Smooth muscle cell (in vitro differentiated cells): ENCODE measurements at regions not wholly inside any gene's neighbourhood (a gene's known extent, or its start where the extent isn't known, plus 50 kb on each side); places are given as distances from the start of the nearest gene placed in this dataset.
A peak's percentile ranks its signal among the peaks of the same experiment; 100 is the strongest.
"Not testable (repeated sequence)": the region's sequence is repeated elsewhere in the genome, so short reads cannot be mapped to it uniquely, and the experiment has no call there.

Source experiments
- DNase-seq: peaks from one replicate; lab custom pipeline; 2025; ENCODE audit not compliant: unreplicated experiment; lab: John Stamatoyannopoulos, UW
- H2AFZ ChIP-seq: fragments of 200-600 bp; sonication (generic); 2 replicates; pipeline ENCODE4 v1.6.0; 2016; ENCODE audit warnings: antibody characterized with exemption, low read depth, mild to moderate bottlenecking
- H3F3A ChIP-seq: fragments of 200-600 bp; sonication (generic); 2 replicates; pipeline ENCODE4 v1.6.0; 2017; ENCODE audit warnings: antibody characterized with exemption, low read depth
- H3K27ac ChIP-seq: fragments of 200-600 bp; sonication (generic); 2 replicates; pipeline ENCODE4 v1.5.1; 2016; ENCODE audit warnings: low read depth, mild to moderate bottlenecking
- H3K27me3 ChIP-seq: fragments of 200-600 bp; sonication (generic); 2 replicates; pipeline ENCODE4 v1.6.1; 2016; ENCODE audit warnings: low read depth, mild to moderate bottlenecking
- H3K36me3 ChIP-seq: fragments of 200-600 bp; sonication (generic); 2 replicates; pipeline ENCODE4 v1.5.1; 2016; ENCODE audit warnings: low read depth
- H3K4me1 ChIP-seq: fragments of 200-600 bp; sonication (generic); 2 replicates; pipeline ENCODE4 v1.5.1; 2016; ENCODE audit warnings: low read depth
- H3K4me2 ChIP-seq: fragments of 200-600 bp; sonication (generic); 2 replicates; pipeline ENCODE4 v1.6.0; 2016; ENCODE audit warnings: mild to moderate bottlenecking
- H3K4me3 ChIP-seq: fragments of 200-600 bp; sonication (generic); 2 replicates; pipeline ENCODE4 v1.5.1; 2016; ENCODE audit warnings: mild to moderate bottlenecking
- H3K79me2 ChIP-seq: fragments of 200-600 bp; sonication (generic); 2 replicates; pipeline ENCODE4 v1.6.0; 2016; ENCODE audit warnings: low read depth, mild to moderate bottlenecking
- H3K9ac ChIP-seq: fragments of 200-600 bp; sonication (generic); 2 replicates; pipeline ENCODE4 v1.6.0; 2016; ENCODE audit warnings: low read depth
- H3K9me3 ChIP-seq: fragments of 200-600 bp; sonication (generic); replicated peaks from 2 replicates; pipeline ENCODE4 v1.5.1; 2016; ENCODE audit warnings: low read depth
- H4K20me1 ChIP-seq: fragments of 200-600 bp; sonication (generic); 2 replicates; pipeline ENCODE4 v1.6.0; 2016; ENCODE audit warnings: low read depth
- WGBS: methylation state at CpG from one replicate; pipeline ENCODE4 v1.1.7; 2016; ENCODE audit warnings: low lambda C conversion rate; 5-methylcytosine and 5-hydroxymethylcytosine counted together
- TF ChIP-seq, protein P1 (sequence below): fragments of 200-600 bp; sonication (generic); IDR thresholded peaks from 2 replicates; pipeline ENCODE4 v1.5.1; 2017; ENCODE audit warnings: borderline replicate concordance, mild to moderate bottlenecking, antibody characterized with exemption; ENCODE audit not compliant: insufficient read depth, poor library complexity, severe bottlenecking

DNA sequence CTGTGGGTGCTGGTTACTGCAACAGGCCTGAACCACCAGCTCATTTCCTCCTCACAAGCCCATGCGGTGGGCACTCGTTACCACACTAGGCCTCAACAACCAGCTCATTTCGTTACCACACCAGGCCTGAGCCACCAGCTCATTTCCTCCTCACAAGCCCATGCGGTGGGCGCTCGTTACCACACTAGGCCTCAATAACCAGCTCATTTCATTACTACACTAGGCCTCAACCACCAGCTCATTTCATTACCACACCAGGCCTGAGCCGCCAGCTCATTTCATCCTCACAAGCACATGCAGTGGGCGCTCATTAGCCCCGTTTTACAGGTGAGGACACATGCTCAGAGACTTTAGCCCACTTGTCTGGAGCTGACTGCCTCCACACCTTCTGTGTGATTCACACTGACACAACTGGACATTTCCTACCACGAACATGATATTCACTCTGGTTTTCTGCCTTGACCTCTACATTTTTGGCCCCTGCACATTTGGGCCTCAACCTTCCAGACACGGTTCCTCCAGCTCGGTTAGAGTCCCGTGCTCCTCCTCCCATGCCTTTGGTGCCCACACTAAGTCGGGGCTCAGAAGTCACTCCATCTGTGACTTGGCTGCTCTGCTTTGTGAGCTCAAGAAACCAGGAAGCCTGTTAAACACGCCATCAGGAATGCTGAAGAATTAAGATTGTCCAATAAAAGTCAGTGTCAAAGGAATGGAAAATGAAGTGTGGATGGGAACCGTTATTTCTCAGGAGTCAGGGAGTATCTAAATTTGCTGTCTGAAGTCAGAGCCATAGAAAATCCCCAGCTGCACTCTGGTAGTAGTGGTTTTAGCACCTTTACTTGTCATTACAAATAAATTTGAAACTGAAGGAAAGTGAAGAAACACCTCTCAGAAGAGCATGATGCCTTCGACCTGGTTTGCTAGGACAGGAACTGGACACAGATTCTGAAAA, 55.8 kb upstream of the LANCL2 start:
- H3K27me3 ChIP-seq, result no peaks in the 10 kb centered on the region
- H3K27ac ChIP-seq, result peak overlapping the region; percentile 89
- no peak overlapping the region for H3K4me2 ChIP-seq
- H2AFZ ChIP-seq, result peak overlapping the region; percentile 2
- peak overlapping the region; percentile 38 for H3K9ac ChIP-seq
- TF ChIP-seq, protein P1, sequence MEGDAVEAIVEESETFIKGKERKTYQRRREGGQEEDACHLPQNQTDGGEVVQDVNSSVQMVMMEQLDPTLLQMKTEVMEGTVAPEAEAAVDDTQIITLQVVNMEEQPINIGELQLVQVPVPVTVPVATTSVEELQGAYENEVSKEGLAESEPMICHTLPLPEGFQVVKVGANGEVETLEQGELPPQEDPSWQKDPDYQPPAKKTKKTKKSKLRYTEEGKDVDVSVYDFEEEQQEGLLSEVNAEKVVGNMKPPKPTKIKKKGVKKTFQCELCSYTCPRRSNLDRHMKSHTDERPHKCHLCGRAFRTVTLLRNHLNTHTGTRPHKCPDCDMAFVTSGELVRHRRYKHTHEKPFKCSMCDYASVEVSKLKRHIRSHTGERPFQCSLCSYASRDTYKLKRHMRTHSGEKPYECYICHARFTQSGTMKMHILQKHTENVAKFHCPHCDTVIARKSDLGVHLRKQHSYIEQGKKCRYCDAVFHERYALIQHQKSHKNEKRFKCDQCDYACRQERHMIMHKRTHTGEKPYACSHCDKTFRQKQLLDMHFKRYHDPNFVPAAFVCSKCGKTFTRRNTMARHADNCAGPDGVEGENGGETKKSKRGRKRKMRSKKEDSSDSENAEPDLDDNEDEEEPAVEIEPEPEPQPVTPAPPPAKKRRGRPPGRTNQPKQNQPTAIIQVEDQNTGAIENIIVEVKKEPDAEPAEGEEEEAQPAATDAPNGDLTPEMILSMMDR, result no peak
- no peaks in the 10 kb centered on the region for H3K36me3 ChIP-seq
- H3K9me3 ChIP-seq, result no peaks in the 10 kb centered on the region
- H4K20me1 ChIP-seq, result no peaks in the 10 kb centered on the region
- no peaks in the 10 kb centered on the region for H3K79me2 ChIP-seq
- no peaks in the 10 kb centered on the region for H3K4me1 ChIP-seq
- H3F3A ChIP-seq, result peaks cover 7% of the 10 kb centered on the region
- H3K4me3 ChIP-seq, result no peak overlapping the region
- DNase-seq, result no peak
- WGBS, result 60% methylated on average over 17 of the region's 17 CpGs

DNA sequence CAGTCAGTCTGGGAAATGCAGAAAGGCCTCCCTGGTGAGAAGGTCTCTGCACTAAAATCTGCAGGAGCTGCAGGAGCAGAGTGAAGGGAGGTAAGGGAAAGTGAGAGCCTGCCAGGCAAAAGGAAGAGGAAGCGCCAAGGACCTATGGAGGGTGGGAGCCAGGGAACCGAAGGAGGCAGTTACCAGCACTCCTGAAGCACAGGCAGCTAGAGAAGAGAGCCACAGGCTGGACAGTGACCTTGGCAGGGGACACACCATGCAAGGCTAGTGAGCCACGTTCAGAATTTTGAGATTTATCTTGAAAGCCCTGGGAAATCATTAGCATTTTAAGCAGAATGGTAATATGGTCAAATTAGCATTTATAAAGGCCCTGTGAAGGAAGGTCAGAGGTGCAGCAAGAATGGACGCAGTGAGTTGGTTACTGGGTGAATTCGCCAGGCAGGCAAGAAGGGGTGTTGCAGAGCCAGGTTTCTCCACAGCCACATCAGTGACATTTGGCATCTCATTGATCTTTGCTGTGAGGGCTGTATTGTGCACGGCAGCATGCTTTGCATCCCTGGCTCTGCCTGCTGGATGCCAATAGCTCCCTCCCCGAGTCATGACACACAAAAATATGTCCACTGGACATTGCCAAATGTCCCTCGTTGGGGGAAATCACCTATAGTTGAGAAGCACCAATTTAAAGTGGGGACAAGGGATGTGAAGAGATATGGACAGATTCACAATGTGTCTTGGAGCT, 54.7 kb upstream of the LANCL2 start:
- Histone ChIP-seq H4K20me1 (no peaks in the 10 kb centered on the region), H3K27me3 (no peaks in the 10 kb centered on the region), H3K4me2 (no peak overlapping the region), H3K9me3 (no peaks in the 10 kb centered on the region), H3K27ac (peak overlapping the region; percentile 89), H3K4me1 (no peaks in the 10 kb centered on the region), H3K4me3 (no peak overlapping the region), H3F3A (peaks cover 7% of the 10 kb centered on the region), H3K36me3 (no peaks in the 10 kb centered on the region), H3K9ac (no peak overlapping the region), H3K79me2 (no peaks in the 10 kb centered on the region), H2AFZ (no peak overlapping the region)
- TF ChIP-seq, protein P1, result no peak
- DNase-seq, result no peak
- 86% methylated on average over 8 of the region's 8 CpGs for WGBS

DNA sequence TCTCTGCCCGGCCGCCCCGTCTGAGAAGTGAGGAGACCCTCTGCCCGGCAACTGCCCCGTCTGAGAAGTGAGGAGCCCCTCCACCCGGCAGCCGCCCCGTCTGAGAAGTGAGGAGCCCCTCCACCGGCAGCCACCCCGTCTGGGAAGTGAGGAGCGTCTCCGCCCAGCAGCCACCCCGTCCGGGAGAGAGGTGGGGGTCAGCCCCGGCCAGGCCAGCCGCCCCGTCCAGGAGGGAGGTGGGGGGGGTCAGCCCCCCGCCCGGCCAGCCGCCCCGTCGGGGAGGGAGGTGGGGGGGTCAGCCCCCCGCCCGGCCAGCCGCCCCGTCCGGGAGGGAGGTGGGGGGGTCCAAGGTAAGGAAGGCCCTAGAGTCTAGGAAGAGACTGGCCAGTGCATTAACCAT, 53.2 kb upstream of the LANCL2 start:
- not testable (repeated sequence) for H3K4me2 ChIP-seq, H3K4me1 ChIP-seq, H3K27ac ChIP-seq, H3K79me2 ChIP-seq, H3K9ac ChIP-seq, DNase-seq, H2AFZ ChIP-seq, H3F3A ChIP-seq, H3K27me3 ChIP-seq, H3K36me3 ChIP-seq, H3K9me3 ChIP-seq, H4K20me1 ChIP-seq, H3K4me3 ChIP-seq
- WGBS, result no CpG with 5 or more reads among the region's 27 CpGs

DNA sequence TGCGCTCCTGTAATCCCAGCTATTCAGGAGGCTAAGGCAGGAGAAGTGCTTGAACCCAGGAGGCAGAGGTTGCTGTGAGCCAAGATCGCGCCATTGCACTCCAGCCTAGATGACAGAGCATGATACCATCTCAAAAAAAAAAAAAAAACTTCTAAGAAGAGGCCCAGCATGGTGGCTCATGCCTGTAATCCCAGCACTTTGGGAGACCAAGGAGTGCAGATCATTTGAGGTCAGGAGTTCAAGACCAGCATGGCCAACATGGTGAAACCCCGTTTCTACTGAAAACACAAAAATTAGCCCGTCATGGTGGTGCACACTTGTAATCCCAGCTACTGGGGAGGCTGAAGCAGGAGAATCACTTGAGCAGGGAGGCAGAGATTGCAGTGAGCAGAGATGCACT, 51.5 kb upstream of the LANCL2 start:
- H3K79me2 ChIP-seq, result not testable (repeated sequence)

More for the DNA sequence above, 51.5 kb upstream of the LANCL2 start:
- H3K36me3 ChIP-seq, H3K4me2 ChIP-seq, H3K4me1 ChIP-seq, DNase-seq, H3K27me3 ChIP-seq, H3F3A ChIP-seq, H4K20me1 ChIP-seq, H2AFZ ChIP-seq, H3K27ac ChIP-seq, H3K4me3 ChIP-seq, H3K9ac ChIP-seq, H3K9me3 ChIP-seq: not testable (repeated sequence)
- WGBS, result 84% methylated on average over 5 of the region's 5 CpGs
